Panc1 (cell line): ENCODE measurements at regions not wholly inside any gene's neighbourhood (a gene's known extent, or its start where the extent isn't known, plus 50 kb on each side); places are given as distances from the start of the nearest gene placed in this dataset.

Source experiments
- ATAC-seq: fragments of 200-7000 bp; cut with Tn5 transposase; 2 replicates; pipeline ENCODE4 v1.9.1; 2020; ENCODE audit warnings: mild to moderate bottlenecking, moderate library complexity
- BruUV-seq: library from RNA; stranded (reverse); fragments of 400-500 nt; replicated peaks from 2 replicates; lab custom pipeline; 2021; lab: Mats Ljungman, UMichigan
- CTCF ChIA-PET: fragments of 300-600 bp; sonication (Branson Sonifier 250); formaldehyde crosslinking; loops from one replicate; lab custom pipeline; 2022; ENCODE audit warnings: antibody characterized with exemption; lab: Charles Lee
- POLR2A ChIA-PET: fragments of 300-600 bp; sonication (Branson Sonifier 250); formaldehyde crosslinking; loops from one replicate; lab custom pipeline; 2022; ENCODE audit warnings: antibody characterized with exemption; lab: Charles Lee
- DNase-seq: peaks from one replicate; pipeline ENCODE4 v3.0.0-alpha.2; 2010; ENCODE audit warnings: low read depth, low spot score
- H3K27ac ChIP-seq: 2 replicates; pipeline ENCODE4 v1.5.1; 2011; ENCODE audit warnings: mild to moderate bottlenecking, low read length, inconsistent platforms
- H3K27me3 ChIP-seq: fragments of 200-500 bp; sonication (Bioruptor generic); 2 replicates; pipeline ENCODE4 v1.6.0; 2014; ENCODE audit warnings: low read length, inconsistent platforms; ENCODE audit not compliant: control insufficient read depth, insufficient read depth
- H3K36me3 ChIP-seq: fragments of 200-500 bp; sonication (Bioruptor generic); 2 replicates; pipeline ENCODE4 v1.5.1; 2014; ENCODE audit warnings: inconsistent platforms, mild to moderate bottlenecking, low read length, moderate library complexity; ENCODE audit not compliant: control insufficient read depth, insufficient read depth
- H3K4me1 ChIP-seq: 2 replicates; pipeline ENCODE4 v1.5.1; 2011; ENCODE audit warnings: inconsistent platforms, mild to moderate bottlenecking, low read length, moderate library complexity; ENCODE audit not compliant: control insufficient read depth, insufficient read depth
- H3K4me3 ChIP-seq, 2 experiments: 2 replicates each; pipeline ENCODE4 v1.5.1; 2011 to 2012; ENCODE audit warnings: low read depth in 2 of 2, low read length in 2 of 2, mild to moderate bottlenecking in 2 of 2, inconsistent platforms in 1 of 2, moderate library complexity in 1 of 2
- H3K9me3 ChIP-seq: fragments of 200-500 bp; sonication (Bioruptor generic); 2 replicates; pipeline ENCODE4 v1.5.1; 2014; ENCODE audit warnings: low read depth, mild to moderate bottlenecking, inconsistent platforms, low read length, moderate library complexity; ENCODE audit not compliant: control insufficient read depth, insufficient read depth
- POLR2AphosphoS5 ChIP-seq: IDR thresholded peaks from 2 replicates; pipeline ENCODE4 v1.6.1; 2012; ENCODE audit warnings: mild to moderate bottlenecking, low read depth, low read length, moderate library complexity
- REST ChIP-seq, 2 experiments: IDR thresholded peaks; 2 replicates each; pipeline ENCODE4 v1.6.1; 2011 to 2012; ENCODE audit warnings: low read depth in 2 of 2, control low read depth in 1 of 2, low read length in 1 of 2, mild to moderate bottlenecking in 1 of 2, moderate library complexity in 1 of 2; ENCODE audit not compliant: insufficient read depth in 1 of 2
- SIN3A ChIP-seq: IDR thresholded peaks from 2 replicates; pipeline ENCODE4 v1.6.1; 2012; ENCODE audit warnings: low read depth, mild to moderate bottlenecking, low read length, moderate library complexity, borderline replicate concordance; ENCODE audit not compliant: insufficient read depth
- TCF7L2 ChIP-seq: IDR thresholded peaks from 2 replicates; pipeline ENCODE4 v1.6.1; 2011; ENCODE audit warnings: mild to moderate bottlenecking, low read depth, low read length, inconsistent platforms
- in situ Hi-C: cut with HindIII; loops from 2 replicates; pipeline ENCODE4 v1.10.0; 2016; ENCODE audit warnings: low sequenced_read_pairs, low pct_unique_long_range_greater_than_20kb
- intact Hi-C: fragments of 100-400 bp; cut with micrococcal nuclease; formaldehyde crosslinking; loops from one replicate; pipeline ENCODE4 v1.10.0; 2022; ENCODE audit not compliant: unreplicated experiment
- TF ChIP-seq, protein P1 (sequence below): fragments of 450-650 bp; IDR thresholded peaks from 2 replicates; pipeline ENCODE4 v1.5.1; 2017; ENCODE audit warnings: mild to moderate bottlenecking

GRCh38 chr7:40918701-40919271 is 784.0 kb downstream of the SUGCT start:
- peak; percentile 34; the same call in 1 of the 2 replicates for ATAC-seq
- H3K9me3 ChIP-seq, result peaks cover 3% of the 10 kb centered on the region
- ChIA-PET POLR2A (no interaction called here), CTCF (interaction anchor here (0.6 kb wide), 1 partner anchor 51 kb away, joined by 3 read pairs; no protein-coding TSS in a partner anchor)
- H3K4me3 ChIP-seq, result no peak overlapping the region
- in situ Hi-C loops (no loop called here), intact Hi-C loops (no loop called here)
- peak; percentile 4 for DNase-seq
- no peak for TF ChIP-seq TCF7L2
- no peak for TF ChIP-seq SIN3A
- TF ChIP-seq, protein P1, sequence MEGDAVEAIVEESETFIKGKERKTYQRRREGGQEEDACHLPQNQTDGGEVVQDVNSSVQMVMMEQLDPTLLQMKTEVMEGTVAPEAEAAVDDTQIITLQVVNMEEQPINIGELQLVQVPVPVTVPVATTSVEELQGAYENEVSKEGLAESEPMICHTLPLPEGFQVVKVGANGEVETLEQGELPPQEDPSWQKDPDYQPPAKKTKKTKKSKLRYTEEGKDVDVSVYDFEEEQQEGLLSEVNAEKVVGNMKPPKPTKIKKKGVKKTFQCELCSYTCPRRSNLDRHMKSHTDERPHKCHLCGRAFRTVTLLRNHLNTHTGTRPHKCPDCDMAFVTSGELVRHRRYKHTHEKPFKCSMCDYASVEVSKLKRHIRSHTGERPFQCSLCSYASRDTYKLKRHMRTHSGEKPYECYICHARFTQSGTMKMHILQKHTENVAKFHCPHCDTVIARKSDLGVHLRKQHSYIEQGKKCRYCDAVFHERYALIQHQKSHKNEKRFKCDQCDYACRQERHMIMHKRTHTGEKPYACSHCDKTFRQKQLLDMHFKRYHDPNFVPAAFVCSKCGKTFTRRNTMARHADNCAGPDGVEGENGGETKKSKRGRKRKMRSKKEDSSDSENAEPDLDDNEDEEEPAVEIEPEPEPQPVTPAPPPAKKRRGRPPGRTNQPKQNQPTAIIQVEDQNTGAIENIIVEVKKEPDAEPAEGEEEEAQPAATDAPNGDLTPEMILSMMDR, result no peak
- no peak for TF ChIP-seq REST (IDR thresholded peaks at IDR 0.05; ENCODE audit: insufficient read depth in 1 of 2, low read depth in 2 of 2, low read length in 1 of 2)
- no peak for TF ChIP-seq POLR2AphosphoS5
- no peaks in the 10 kb centered on the region for H3K36me3 ChIP-seq
- no TSS peak for BruUV-seq
- no peaks in the 10 kb centered on the region for H3K27me3 ChIP-seq
- no peak overlapping the region for H3K27ac ChIP-seq
- no peaks in the 10 kb centered on the region for H3K4me1 ChIP-seq

GRCh38 chr7:40916813-40917212 is 782.0 kb downstream of the SUGCT start:
- BruUV-seq, result no TSS peak
- TF ChIP-seq POLR2AphosphoS5 (no peak), REST (IDR thresholded peaks at IDR 0.05; ENCODE audit: insufficient read depth in 1 of 2, low read depth in 2 of 2, low read length in 1 of 2) (no peak), TCF7L2 (no peak), SIN3A (no peak)
- TF ChIP-seq, protein P1, result no peak
- H3K4me3 ChIP-seq, result no peak overlapping the region
- no peak for DNase-seq
- in situ Hi-C loops, result no loop called here
- ChIA-PET POLR2A (no interaction called here), CTCF (no interaction called here)
- H3K4me1 ChIP-seq, result no peaks in the 10 kb centered on the region
- H3K27ac ChIP-seq, result no peak overlapping the region
- peaks cover 3% of the 10 kb centered on the region for H3K9me3 ChIP-seq
- ATAC-seq, result no peak
- no peaks in the 10 kb centered on the region for H3K36me3 ChIP-seq
- no peaks in the 10 kb centered on the region for H3K27me3 ChIP-seq
- intact Hi-C loops, result no loop called here
